IMR-90 (cell line): ENCODE measurements at regions not wholly inside any gene's neighbourhood (a gene's known extent, or its start where the extent isn't known, plus 50 kb on each side); places are given as distances from the start of the nearest gene placed in this dataset.

Source experiments
- BHLHE40 ChIP-seq: fragments of 150-350 bp; IDR thresholded peaks from 2 replicates; pipeline ENCODE4 v1.6.1; 2016; ENCODE audit warnings: mild to moderate bottlenecking, low read depth, low read length
- CEBPB ChIP-seq: IDR thresholded peaks from 2 replicates; pipeline ENCODE4 v1.6.1; 2012; ENCODE audit warnings: low read depth, low read length, improper control_type of control experiment
- CTCF ChIP-seq: conservative IDR thresholded peaks from 2 replicates; pipeline ENCODE4 v1.5.1; 2012; ENCODE audit warnings: mild to moderate bottlenecking, low read depth, low read length, improper control_type of control experiment
- ELK1 ChIP-seq: fragments of 150-350 bp; IDR thresholded peaks from 2 replicates; pipeline ENCODE4 v1.6.1; 2016; ENCODE audit warnings: low read depth, mild to moderate bottlenecking, low read length, moderate library complexity, borderline replicate concordance
- FOS ChIP-seq: fragments of 150-350 bp; IDR thresholded peaks from 2 replicates; pipeline ENCODE4 v1.6.1; 2016; ENCODE audit warnings: low read depth, low read length
- MAZ ChIP-seq: IDR thresholded peaks from 2 replicates; pipeline ENCODE4 v1.6.1; 2012; ENCODE audit warnings: low read depth, mild to moderate bottlenecking, low read length, improper control_type of control experiment, moderate library complexity, borderline replicate concordance
- MXI1 ChIP-seq: IDR thresholded peaks from 2 replicates; pipeline ENCODE4 v1.6.1; 2012; ENCODE audit warnings: low read depth, mild to moderate bottlenecking, low read length, moderate library complexity, borderline replicate concordance
- NFE2L2 ChIP-seq: fragments of 150-350 bp; IDR thresholded peaks from 2 replicates; pipeline ENCODE4 v1.6.1; 2016; ENCODE audit warnings: low read depth, mild to moderate bottlenecking, low read length
- POLR2A ChIP-seq: IDR thresholded peaks from 2 replicates; pipeline ENCODE4 v1.6.1; 2012; ENCODE audit warnings: mild to moderate bottlenecking, low read depth, low read length
- RAD21 ChIP-seq: IDR thresholded peaks from 2 replicates; pipeline ENCODE4 v1.6.1; 2012; ENCODE audit warnings: low read length, improper control_type of control experiment
- RCOR1 ChIP-seq: IDR thresholded peaks from 2 replicates; pipeline ENCODE4 v1.6.1; 2012; ENCODE audit warnings: mild to moderate bottlenecking, low read length, improper control_type of control experiment; ENCODE audit not compliant: insufficient replicate concordance
- RFX5 ChIP-seq: IDR thresholded peaks from 2 replicates; pipeline ENCODE4 v1.8.0; 2012; ENCODE audit warnings: low read depth, mild to moderate bottlenecking, low read length, moderate library complexity
- SMC3 ChIP-seq: fragments of 150-350 bp; IDR thresholded peaks from 2 replicates; pipeline ENCODE4 v1.6.1; 2016; ENCODE audit warnings: low read depth, mild to moderate bottlenecking, antibody characterized with exemption, low read length, moderate library complexity
- USF2 ChIP-seq: fragments of 150-350 bp; IDR thresholded peaks from 2 replicates; pipeline ENCODE4 v1.6.1; 2017; ENCODE audit warnings: mild to moderate bottlenecking, antibody characterized with exemption, low read length, low read depth

- TF ChIP-seq POLR2A = no peak
- TF ChIP-seq CTCF = no peak
- TF ChIP-seq ELK1 = no peak
- no peak for TF ChIP-seq MAZ
- TF ChIP-seq RAD21 = no peak
- no peak for TF ChIP-seq USF2
- no peak for TF ChIP-seq SMC3
- no peak for TF ChIP-seq RCOR1
- no peak for TF ChIP-seq CEBPB
- TF ChIP-seq RFX5 = no peak
- no peak for TF ChIP-seq NFE2L2
- no peak for TF ChIP-seq BHLHE40
- TF ChIP-seq FOS = no peak
- TF ChIP-seq MXI1 = no peak
Observed at GRCh38 chrX:101740642-101741041, 81.0 kb upstream of the ARMCX2 start.
